Breast epithelium (tissue), 3 donors: ENCODE measurements at regions not wholly inside any gene's neighbourhood (a gene's known extent, or its start where the extent isn't known, plus 50 kb on each side); places are given as distances from the start of the nearest gene placed in this dataset.
"Not testable (repeated sequence)": the region's sequence is repeated elsewhere in the genome, so short reads cannot be mapped to it uniquely, and the experiment has no call there.

Experiments
- CTCF ChIP-seq, 3 donors: fragments of 450-650 bp; IDR thresholded peaks; one replicate each; pipeline ENCODE4 v1.5.1; 2016 to 2017; ENCODE audit warnings: antibody characterized with exemption in 3 of 3, mild to moderate bottlenecking in 3 of 3, moderate library complexity in 3 of 3
- POLR2AphosphoS5 ChIP-seq, 3 donors: sonication (generic); formaldehyde crosslinking; IDR thresholded peaks; one replicate each; pipeline ENCODE4 v1.6.1; 2017; ENCODE audit warnings: antibody characterized with exemption in 3 of 3

GRCh38 chr14:19126269-19127051 lies 159.2 kb downstream of the POTEM start:
- TF ChIP-seq CTCF, POLR2AphosphoS5 (IDR thresholded peaks at IDR 0.05): not testable (repeated sequence)
